ENCODE measurements at regions not wholly inside any gene's neighbourhood (a gene's known extent, or its start where the extent isn't known, plus 50 kb on each side); places are given as distances from the start of the nearest gene placed in this dataset.

DNA sequence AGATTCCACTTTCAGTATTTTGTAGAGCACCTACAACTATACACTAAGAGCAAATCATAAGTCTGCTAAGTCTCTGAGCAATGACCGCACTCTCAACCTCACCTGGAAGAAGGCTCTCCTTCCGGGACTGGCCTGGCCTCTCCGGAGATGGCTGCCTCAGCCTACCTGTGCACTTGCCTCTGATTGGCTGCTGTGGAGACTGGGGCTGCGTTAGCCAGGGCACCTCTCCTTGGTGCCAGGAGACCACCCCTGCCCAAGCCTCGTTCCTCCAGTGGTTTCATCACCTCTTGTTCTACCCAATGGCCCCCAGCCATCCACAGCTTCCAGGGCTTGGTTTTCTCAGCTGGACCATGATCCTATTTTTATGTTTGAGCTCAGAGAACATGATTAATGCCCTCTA lies 64.7 kb upstream of the JDP2 start:
- no peak overlapping the region for H2AFZ ChIP-seq
- H3K9ac ChIP-seq = no peak overlapping the region
- no peaks in the 10 kb centered on the region for H3K27me3 ChIP-seq (ENCODE audit: control insufficient read depth, insufficient read depth, low read length)
- TF ChIP-seq, protein P1, sequence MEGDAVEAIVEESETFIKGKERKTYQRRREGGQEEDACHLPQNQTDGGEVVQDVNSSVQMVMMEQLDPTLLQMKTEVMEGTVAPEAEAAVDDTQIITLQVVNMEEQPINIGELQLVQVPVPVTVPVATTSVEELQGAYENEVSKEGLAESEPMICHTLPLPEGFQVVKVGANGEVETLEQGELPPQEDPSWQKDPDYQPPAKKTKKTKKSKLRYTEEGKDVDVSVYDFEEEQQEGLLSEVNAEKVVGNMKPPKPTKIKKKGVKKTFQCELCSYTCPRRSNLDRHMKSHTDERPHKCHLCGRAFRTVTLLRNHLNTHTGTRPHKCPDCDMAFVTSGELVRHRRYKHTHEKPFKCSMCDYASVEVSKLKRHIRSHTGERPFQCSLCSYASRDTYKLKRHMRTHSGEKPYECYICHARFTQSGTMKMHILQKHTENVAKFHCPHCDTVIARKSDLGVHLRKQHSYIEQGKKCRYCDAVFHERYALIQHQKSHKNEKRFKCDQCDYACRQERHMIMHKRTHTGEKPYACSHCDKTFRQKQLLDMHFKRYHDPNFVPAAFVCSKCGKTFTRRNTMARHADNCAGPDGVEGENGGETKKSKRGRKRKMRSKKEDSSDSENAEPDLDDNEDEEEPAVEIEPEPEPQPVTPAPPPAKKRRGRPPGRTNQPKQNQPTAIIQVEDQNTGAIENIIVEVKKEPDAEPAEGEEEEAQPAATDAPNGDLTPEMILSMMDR (IDR thresholded peaks at IDR 0.05) = no peak
- no peak overlapping the region for H3K4me3 ChIP-seq (ENCODE audit: low read depth, low read length)
- no peak overlapping the region for H3K4me2 ChIP-seq (ENCODE audit: low read length)
- H3K27ac ChIP-seq = no peak overlapping the region
- no peaks in the 10 kb centered on the region for H3K9me3 ChIP-seq (ENCODE audit: control insufficient read depth, low read length)
- H3K79me2 ChIP-seq = no peaks in the 10 kb centered on the region
- no peaks in the 10 kb centered on the region for H3K36me3 ChIP-seq (ENCODE audit: control insufficient read depth, insufficient read depth, low read length)
- no peaks in the 10 kb centered on the region for H3K4me1 ChIP-seq

DNA sequence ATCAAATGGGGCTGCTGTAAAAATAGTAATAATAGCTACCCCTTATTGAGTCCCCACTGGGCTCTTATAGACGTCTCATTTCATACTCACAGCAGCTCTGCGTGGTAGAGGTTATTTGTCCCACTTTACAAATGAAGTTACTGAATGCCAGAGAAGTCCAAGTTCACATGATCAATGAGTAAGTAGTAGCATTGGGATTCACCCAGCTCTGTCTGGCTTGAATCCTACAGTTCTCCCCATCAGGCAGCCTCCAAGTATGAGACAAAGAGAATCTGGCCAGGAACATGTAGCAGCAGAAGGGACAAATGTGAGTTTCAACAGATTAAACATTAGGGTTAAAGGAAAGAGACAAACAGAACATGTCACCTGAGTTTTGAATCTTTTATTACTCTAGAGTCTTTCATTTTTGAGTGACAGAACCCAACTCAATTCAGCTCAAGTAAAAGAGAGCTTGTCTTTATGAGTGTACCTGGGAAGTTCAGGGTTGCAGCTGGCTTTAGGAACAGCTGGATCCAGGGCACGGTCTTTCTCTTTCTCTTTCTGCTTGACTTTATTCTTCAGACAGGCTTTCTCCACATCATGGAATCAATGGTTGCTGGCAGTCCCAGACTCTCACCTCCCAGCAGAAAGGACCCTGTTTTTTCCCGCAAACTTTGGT lies 64.1 kb upstream of the JDP2 start:
- Histone ChIP-seq H3K27ac (no peak overlapping the region), H3K4me1 (no peaks in the 10 kb centered on the region), H3K36me3 (ENCODE audit: control insufficient read depth, insufficient read depth, low read length) (no peaks in the 10 kb centered on the region), H3K4me3 (ENCODE audit: low read depth, low read length) (no peak overlapping the region), H3K27me3 (ENCODE audit: control insufficient read depth, insufficient read depth, low read length) (no peaks in the 10 kb centered on the region), H3K79me2 (no peaks in the 10 kb centered on the region), H3K4me2 (ENCODE audit: low read length) (no peak overlapping the region), H2AFZ (no peak overlapping the region), H3K9ac (no peak overlapping the region), H3K9me3 (ENCODE audit: control insufficient read depth, low read length) (no peaks in the 10 kb centered on the region)
- TF ChIP-seq, protein P1 (IDR thresholded peaks at IDR 0.05) = no peak

DNA sequence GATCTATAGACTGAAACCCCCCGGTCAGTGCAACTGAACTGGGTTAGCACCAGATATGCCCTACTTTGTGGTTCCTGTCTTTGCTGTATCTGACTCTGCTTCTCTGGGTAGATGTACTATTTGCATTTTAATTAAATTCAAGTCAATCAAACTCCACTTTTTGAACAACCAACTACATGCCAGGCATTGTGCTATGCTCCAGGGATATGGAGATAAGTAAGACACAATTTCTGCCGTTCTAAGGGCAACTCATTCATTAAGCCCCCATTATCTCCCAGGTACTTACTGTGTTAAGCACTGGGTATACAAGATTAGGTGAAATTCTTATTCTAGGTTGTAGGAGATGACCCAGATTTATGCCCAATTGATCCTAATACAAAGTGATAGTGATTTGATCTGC lies 62.7 kb upstream of the JDP2 start:
- Histone ChIP-seq H3K27me3 (ENCODE audit: control insufficient read depth, insufficient read depth, low read length) (no peaks in the 10 kb centered on the region), H3K4me2 (ENCODE audit: low read length) (no peak overlapping the region), H3K36me3 (ENCODE audit: control insufficient read depth, insufficient read depth, low read length) (no peaks in the 10 kb centered on the region), H3K4me1 (peaks cover 5% of the 10 kb centered on the region), H3K4me3 (ENCODE audit: low read depth, low read length) (no peak overlapping the region), H3K9me3 (ENCODE audit: control insufficient read depth, low read length) (no peaks in the 10 kb centered on the region), H3K9ac (no peak overlapping the region), H3K27ac (no peak overlapping the region), H3K79me2 (no peaks in the 10 kb centered on the region), H2AFZ (no peak overlapping the region)
- TF ChIP-seq, protein P1 (IDR thresholded peaks at IDR 0.05) = no peak

DNA sequence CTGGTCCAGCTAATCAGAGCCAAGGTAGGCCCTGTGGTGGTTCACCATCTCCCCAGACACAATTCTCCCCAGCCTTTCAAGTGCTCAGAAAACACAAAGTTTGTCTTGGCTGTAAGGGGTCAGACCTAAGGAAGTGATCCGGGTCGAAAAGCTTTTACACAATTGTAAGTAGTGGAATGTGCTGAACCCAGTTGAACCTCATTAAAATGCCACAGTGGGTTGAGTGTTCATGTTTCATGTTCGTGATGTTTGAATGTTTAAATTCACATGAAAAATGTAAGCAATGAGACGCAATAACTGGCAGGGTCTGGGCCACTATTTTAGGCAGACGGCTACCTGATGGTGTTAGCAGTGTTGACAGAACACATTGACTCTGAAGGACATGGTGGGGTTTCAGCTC lies 60.9 kb upstream of the JDP2 start:
- Histone ChIP-seq H3K9me3 (ENCODE audit: control insufficient read depth, low read length) (no peaks in the 10 kb centered on the region), H3K4me2 (ENCODE audit: low read length) (no peak overlapping the region), H3K4me3 (ENCODE audit: low read depth, low read length) (no peak overlapping the region), H3K27ac (no peak overlapping the region), H3K79me2 (no peaks in the 10 kb centered on the region), H3K27me3 (ENCODE audit: control insufficient read depth, insufficient read depth, low read length) (no peaks in the 10 kb centered on the region), H3K36me3 (ENCODE audit: control insufficient read depth, insufficient read depth, low read length) (no peaks in the 10 kb centered on the region), H2AFZ (no peak overlapping the region), H3K9ac (no peak overlapping the region), H3K4me1 (peaks cover 5% of the 10 kb centered on the region)
- TF ChIP-seq, protein P1 (IDR thresholded peaks at IDR 0.05) = no peak

DNA sequence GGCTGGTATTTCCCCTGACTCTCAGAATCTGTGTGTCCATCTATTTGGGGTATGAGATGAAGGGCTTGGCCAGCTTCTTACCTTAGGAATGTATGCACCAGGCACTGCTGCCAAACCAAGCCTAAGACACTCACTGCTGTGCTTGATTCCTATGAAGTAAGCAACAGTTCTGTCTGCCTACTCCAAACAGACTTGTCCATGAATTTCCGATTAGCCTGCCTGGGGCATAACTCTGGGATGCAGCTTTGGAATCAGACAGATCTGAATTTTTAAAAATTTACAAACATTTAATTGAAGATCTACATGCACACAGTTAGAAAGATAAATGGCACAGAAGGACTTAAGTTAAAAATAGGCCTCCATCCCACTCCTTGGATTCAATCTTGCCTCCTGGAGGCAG lies 59.5 kb upstream of the JDP2 start:
- TF ChIP-seq, protein P1 (IDR thresholded peaks at IDR 0.05) = no peak
- no peak overlapping the region for H3K4me2 ChIP-seq (ENCODE audit: low read length)
- H3K36me3 ChIP-seq (ENCODE audit: control insufficient read depth, insufficient read depth, low read length) = no peaks in the 10 kb centered on the region
- no peaks in the 10 kb centered on the region for H3K9me3 ChIP-seq (ENCODE audit: control insufficient read depth, low read length)
- peaks cover 5% of the 10 kb centered on the region for H3K4me1 ChIP-seq
- no peak overlapping the region for H3K4me3 ChIP-seq (ENCODE audit: low read depth, low read length)
- no peak overlapping the region for H3K9ac ChIP-seq
- no peaks in the 10 kb centered on the region for H3K79me2 ChIP-seq
- no peak overlapping the region for H3K27ac ChIP-seq
- no peak overlapping the region for H2AFZ ChIP-seq
- no peaks in the 10 kb centered on the region for H3K27me3 ChIP-seq (ENCODE audit: control insufficient read depth, insufficient read depth, low read length)

Data from parathyroid adenoma (tissue), 2 donors.